A549 (cell line): ENCODE measurements at regions not wholly inside any gene's neighbourhood (a gene's known extent, or its start where the extent isn't known, plus 50 kb on each side); places are given as distances from the start of the nearest gene placed in this dataset.

Experiments
- ATAC-seq, 2 experiments: fragments of 200-7000 bp in 1 of 2; fragments of >200 bp in 1 of 2; cut with Nextera tagmentation in 1 of 2; cut with Tn5 transposase in 1 of 2; 3 replicates each; pipeline versions ENCODE4 v1.8.0 to v1.9.1; 2018 to 2020; ENCODE audit warnings: mild to moderate bottlenecking in 1 of 2, moderate library complexity in 1 of 2
- CTCF ChIA-PET: fragments of 300-600 bp; sonication (Branson Sonifier 250); formaldehyde crosslinking; extraction: SDS; loops from one replicate; lab custom pipeline; 2021; ENCODE audit warnings: antibody characterized with exemption, inconsistent platforms; lab: Yijun Ruan, JAX
- POLR2A ChIA-PET: fragments of 350-600 bp; formaldehyde crosslinking; extraction: SDS; loops from one replicate; lab custom pipeline; 2021; ENCODE audit warnings: antibody characterized with exemption, inconsistent platforms; lab: Yijun Ruan, JAX
- DNase-seq, 2 experiments: peaks; one replicate each; pipeline versions ENCODE4 v3.0.0 to v3.0.0-alpha.2; 2011 to 2016; ENCODE audit warnings: low read depth in 1 of 2, low spot score in 1 of 2
- FAIRE-seq: peaks from 2 replicates; lab custom pipeline; 2011; peaks lifted over from hg19 to GRCh38; lab: Jason Lieb, UNC
- H3K27ac ChIP-seq, 2 experiments: fragments of >200 bp; sonication (Bioruptor Twin); formaldehyde crosslinking; 3 replicates each; pipeline ENCODE4 v1.5.1; 2016 to 2017
- H3K4me1 ChIP-seq: fragments of >200 bp; sonication (Bioruptor Twin); formaldehyde crosslinking; 3 replicates; pipeline ENCODE4 v1.6.1; 2016
- H3K4me2 ChIP-seq: fragments of >200 bp; sonication (Bioruptor Twin); formaldehyde crosslinking; 3 replicates; pipeline ENCODE4 v1.6.1; 2016
- H3K4me3 ChIP-seq: fragments of >200 bp; sonication (Bioruptor Twin); formaldehyde crosslinking; 3 replicates; pipeline ENCODE4 v1.5.1; 2016
- H3K9me3 ChIP-seq: fragments of >200 bp; sonication (Bioruptor Twin); formaldehyde crosslinking; 3 replicates; pipeline ENCODE4 v1.6.1; 2016
- ATOH8 ChIP-seq: fragments of 250-450 bp; sonication (Bioruptor Pico); IDR thresholded peaks from 2 replicates; pipeline ENCODE4 v1.5.0; 2020; ENCODE audit warnings: low read depth, mild to moderate bottlenecking, moderate library complexity
- BHLHE40 ChIP-seq: IDR thresholded peaks from 2 replicates; pipeline ENCODE4 v1.6.1; 2012; ENCODE audit warnings: low read depth, low read length, inconsistent platforms
- CTCF ChIP-seq: fragments of >200 bp; sonication (Bioruptor Twin); formaldehyde crosslinking; IDR thresholded peaks from 3 replicates; pipeline ENCODE4 v1.5.1; 2016
- EHMT2 ChIP-seq: fragments of 200-600 bp; sonication (generic); IDR thresholded peaks from 2 replicates; pipeline ENCODE4 v1.6.1; 2016; ENCODE audit warnings: antibody characterized with exemption, low read depth, mild to moderate bottlenecking, moderate library complexity
- FOSB ChIP-seq: fragments of 250-450 bp; sonication (Bioruptor Pico); IDR thresholded peaks from 2 replicates; pipeline ENCODE4 v1.5.0; 2020; ENCODE audit warnings: mild to moderate bottlenecking, moderate library complexity
- FOXS1 ChIP-seq: fragments of 250-450 bp; sonication (Bioruptor Pico); IDR thresholded peaks from 2 replicates; pipeline ENCODE4 v1.5.0; 2020; ENCODE audit warnings: mild to moderate bottlenecking, moderate library complexity
- GATA3 ChIP-seq: IDR thresholded peaks from 2 replicates; pipeline ENCODE4 v1.6.1; 2012; ENCODE audit warnings: borderline replicate concordance
- HEYL ChIP-seq: fragments of 250-450 bp; sonication (Bioruptor Pico); IDR thresholded peaks from 2 replicates; pipeline ENCODE4 v1.8.0; 2021; ENCODE audit warnings: mild to moderate bottlenecking, moderate library complexity
- HOXB5 ChIP-seq: fragments of 250-450 bp; sonication (Bioruptor Pico); IDR thresholded peaks from 2 replicates; pipeline ENCODE4 v1.5.0; 2020; ENCODE audit warnings: mild to moderate bottlenecking, moderate library complexity
- JUN ChIP-seq, 2 experiments: fragments of >200 bp; sonication (Bioruptor Twin); formaldehyde crosslinking; IDR thresholded peaks; 2 replicates in 1 of 2; 3 replicates in 1 of 2; pipeline ENCODE4 v1.6.1; 2016 to 2017
- MAFK ChIP-seq: fragments of 450-650 bp; IDR thresholded peaks from 2 replicates; pipeline ENCODE4 v1.6.1; 2014; ENCODE audit not compliant: partially characterized antibody
- MAX ChIP-seq: IDR thresholded peaks from 2 replicates; pipeline ENCODE4 v1.6.1; 2012
- MYC ChIP-seq: IDR thresholded peaks from 2 replicates; pipeline ENCODE4 v1.6.1; 2012; ENCODE audit warnings: mild to moderate bottlenecking, inconsistent platforms, low read length, improper control_type of control experiment, borderline replicate concordance
- NPAS2 ChIP-seq: fragments of 250-450 bp; sonication (Bioruptor Pico); IDR thresholded peaks from 2 replicates; pipeline ENCODE4 v1.8.0; 2022; ENCODE audit warnings: mild to moderate bottlenecking, moderate library complexity, borderline replicate concordance
- PHF8 ChIP-seq: fragments of 200-600 bp; sonication (generic); IDR thresholded peaks from 2 replicates; pipeline ENCODE4 v1.6.1; 2016; ENCODE audit warnings: low read depth, mild to moderate bottlenecking, antibody characterized with exemption, moderate library complexity, borderline replicate concordance
- POLR2AphosphoS2 ChIP-seq: conservative IDR thresholded peaks from 2 replicates; pipeline ENCODE4 v1.6.1; 2012; ENCODE audit warnings: low read length, improper control_type of control experiment, inconsistent platforms
- RAD21 ChIP-seq, 2 experiments: fragments of >200 bp in 1 of 2; sonication (Bioruptor Twin) in 1 of 2; formaldehyde crosslinking in 1 of 2; IDR thresholded peaks in 1 of 2; conservative IDR thresholded peaks in 1 of 2; 2 replicates in 1 of 2; 3 replicates in 1 of 2; pipeline ENCODE4 v1.6.1; 2012 to 2018; ENCODE audit warnings: inconsistent platforms in 1 of 2
- RCOR1 ChIP-seq: fragments of 150-350 bp; IDR thresholded peaks from 2 replicates; pipeline ENCODE4 v1.6.1; 2014; ENCODE audit warnings: antibody characterized with exemption, low read length, low read depth
- RFX5 ChIP-seq: fragments of 450-650 bp; IDR thresholded peaks from 2 replicates; pipeline ENCODE4 v1.7.1; 2014; ENCODE audit warnings: antibody characterized with exemption, mild to moderate bottlenecking, moderate library complexity
- RNF2 ChIP-seq: fragments of 200-600 bp; sonication (generic); IDR thresholded peaks from 2 replicates; pipeline ENCODE4 v1.6.1; 2016; ENCODE audit warnings: low read depth, mild to moderate bottlenecking, antibody characterized with exemption, moderate library complexity, borderline replicate concordance
- SREBF2 ChIP-seq: fragments of 450-650 bp; IDR thresholded peaks from 2 replicates; pipeline ENCODE4 v1.6.1; 2014; ENCODE audit warnings: mild to moderate bottlenecking, moderate library complexity
- TP53 ChIP-seq: fragments of 250-450 bp; sonication (Bioruptor Pico); IDR thresholded peaks from 2 replicates; pipeline ENCODE4 v1.5.0; 2021; ENCODE audit warnings: mild to moderate bottlenecking, moderate library complexity
- WGBS: methylation state at CpG from one replicate; pipeline ENCODE4 v1.1.6; 2017; ENCODE audit errors: missing lambda C conversion rate; 5-methylcytosine and 5-hydroxymethylcytosine counted together
- TF ChIP-seq, protein P1 (sequence below): fragments of 200-600 bp; sonication (generic); IDR thresholded peaks from 2 replicates; pipeline ENCODE4 v1.6.1; 2016; ENCODE audit warnings: antibody characterized with exemption, mild to moderate bottlenecking, moderate library complexity
- TF ChIP-seq, protein P2 (sequence below): IDR thresholded peaks from 2 replicates; pipeline ENCODE4 v1.6.1; 2012

DNA sequence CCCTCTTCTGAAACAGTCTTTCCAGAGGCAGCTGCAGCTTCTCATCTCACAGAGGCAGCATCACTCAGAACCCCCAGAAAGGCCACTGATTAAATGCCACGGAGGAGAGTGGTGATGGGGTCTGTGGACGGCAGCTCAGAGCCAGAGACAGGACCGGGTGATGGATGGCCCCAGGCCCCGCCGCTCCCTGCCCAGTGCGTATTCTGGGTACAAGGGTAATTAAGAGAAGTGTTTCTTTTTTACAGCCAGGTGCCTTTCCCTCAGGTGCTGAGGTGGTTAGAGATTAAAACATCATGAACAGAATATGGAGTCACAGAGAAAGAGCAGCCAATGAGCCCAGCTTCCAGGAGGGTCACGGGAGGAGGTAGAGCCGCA, 434.5 kb downstream of the PREX1 start:
- Histone ChIP-seq H3K9me3 (no peaks in the 10 kb centered on the region), H3K4me2 (no peak overlapping the region), H3K4me1 (peaks cover 1% of the 10 kb centered on the region), H3K4me3 (no peak overlapping the region), H3K27ac (no peak overlapping the region)
- DNase-seq = no peak
- ChIA-PET CTCF (interaction anchor here (0.9 to 1.5 kb wide), 3 partner anchors 9 to 10 kb away, joined by 3 to 4 read pairs (median 3); no protein-coding TSS in a partner anchor), POLR2A (no interaction called here)
- FAIRE-seq = no peak
- no peak for ATAC-seq
- 72% methylated on average over 8 of the region's 8 CpGs for WGBS
- TF ChIP-seq, protein P1, sequence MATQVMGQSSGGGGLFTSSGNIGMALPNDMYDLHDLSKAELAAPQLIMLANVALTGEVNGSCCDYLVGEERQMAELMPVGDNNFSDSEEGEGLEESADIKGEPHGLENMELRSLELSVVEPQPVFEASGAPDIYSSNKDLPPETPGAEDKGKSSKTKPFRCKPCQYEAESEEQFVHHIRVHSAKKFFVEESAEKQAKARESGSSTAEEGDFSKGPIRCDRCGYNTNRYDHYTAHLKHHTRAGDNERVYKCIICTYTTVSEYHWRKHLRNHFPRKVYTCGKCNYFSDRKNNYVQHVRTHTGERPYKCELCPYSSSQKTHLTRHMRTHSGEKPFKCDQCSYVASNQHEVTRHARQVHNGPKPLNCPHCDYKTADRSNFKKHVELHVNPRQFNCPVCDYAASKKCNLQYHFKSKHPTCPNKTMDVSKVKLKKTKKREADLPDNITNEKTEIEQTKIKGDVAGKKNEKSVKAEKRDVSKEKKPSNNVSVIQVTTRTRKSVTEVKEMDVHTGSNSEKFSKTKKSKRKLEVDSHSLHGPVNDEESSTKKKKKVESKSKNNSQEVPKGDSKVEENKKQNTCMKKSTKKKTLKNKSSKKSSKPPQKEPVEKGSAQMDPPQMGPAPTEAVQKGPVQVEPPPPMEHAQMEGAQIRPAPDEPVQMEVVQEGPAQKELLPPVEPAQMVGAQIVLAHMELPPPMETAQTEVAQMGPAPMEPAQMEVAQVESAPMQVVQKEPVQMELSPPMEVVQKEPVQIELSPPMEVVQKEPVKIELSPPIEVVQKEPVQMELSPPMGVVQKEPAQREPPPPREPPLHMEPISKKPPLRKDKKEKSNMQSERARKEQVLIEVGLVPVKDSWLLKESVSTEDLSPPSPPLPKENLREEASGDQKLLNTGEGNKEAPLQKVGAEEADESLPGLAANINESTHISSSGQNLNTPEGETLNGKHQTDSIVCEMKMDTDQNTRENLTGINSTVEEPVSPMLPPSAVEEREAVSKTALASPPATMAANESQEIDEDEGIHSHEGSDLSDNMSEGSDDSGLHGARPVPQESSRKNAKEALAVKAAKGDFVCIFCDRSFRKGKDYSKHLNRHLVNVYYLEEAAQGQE = no peak
- TF ChIP-seq SREBF2 (no peak), POLR2AphosphoS2 (no peak), RCOR1 (no peak)

- Histone ChIP-seq H3K27ac (no peak overlapping the region), H3K4me1 (no peaks in the 10 kb centered on the region), H3K4me3 (no peak overlapping the region), H3K4me2 (no peak overlapping the region), H3K9me3 (no peaks in the 10 kb centered on the region)
- ChIA-PET CTCF (interaction anchor here (0.9 to 1.5 kb wide), 3 partner anchors 9 to 10 kb away, joined by 3 to 4 read pairs (median 3); no protein-coding TSS in a partner anchor), POLR2A (no interaction called here)
- DNase-seq (no peak), FAIRE-seq (no peak), ATAC-seq (no peak)
- no peak for TF ChIP-seq FOSB (CRISPR knock-in tag)
- no peak for TF ChIP-seq CTCF
- TF ChIP-seq RNF2 = no peak
- no peak for TF ChIP-seq MYC
- WGBS = 62% methylated on average over 11 of the region's 13 CpGs
These were observed 435.1 kb downstream of the PREX1 start for GRCh38 chr20:48392407-48393310.

DNA sequence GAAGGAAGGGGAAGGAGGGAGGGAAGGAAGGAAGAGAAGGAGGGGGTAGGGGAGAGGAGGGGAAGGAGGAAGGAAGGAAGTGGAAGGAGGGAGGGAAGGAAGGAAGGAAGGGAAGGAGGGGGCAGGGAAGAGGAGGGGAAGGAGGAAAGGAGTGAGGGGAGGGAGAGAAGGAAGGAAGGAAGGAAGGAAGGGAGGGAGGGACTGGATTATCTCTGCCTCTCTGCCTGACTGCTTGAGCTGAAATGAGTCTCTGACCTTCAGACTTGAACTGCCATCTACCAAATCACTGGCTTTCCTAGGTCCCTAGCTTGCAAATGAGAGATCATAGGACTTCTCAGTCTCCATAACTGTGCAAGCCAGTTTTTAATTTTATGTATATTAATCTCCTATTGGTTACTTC, 436.8 kb downstream of the PREX1 start:
- H3K27ac ChIP-seq = no peak overlapping the region
- TF ChIP-seq JUN (IDR thresholded peaks at IDR 0.05) (no peak), ATOH8 (CRISPR knock-in tag) (no peak), GATA3 (no peak), BHLHE40 (no peak), SREBF2 (no peak), FOXS1 (CRISPR knock-in tag) (no peak), MAX (no peak), FOSB (CRISPR knock-in tag) (no peak), EHMT2 (no peak), HEYL (CRISPR knock-in tag) (no peak), RAD21 (conservative IDR thresholded peaks at IDR 0.05 in 1 of 2, IDR thresholded peaks at IDR 0.05 in 1 of 2) (no peak), HOXB5 (no peak), TP53 (CRISPR knock-in tag) (no peak), MAFK (no peak), NPAS2 (CRISPR knock-in tag) (no peak), PHF8 (no peak), RFX5 (no peak)
- TF ChIP-seq, protein P2, sequence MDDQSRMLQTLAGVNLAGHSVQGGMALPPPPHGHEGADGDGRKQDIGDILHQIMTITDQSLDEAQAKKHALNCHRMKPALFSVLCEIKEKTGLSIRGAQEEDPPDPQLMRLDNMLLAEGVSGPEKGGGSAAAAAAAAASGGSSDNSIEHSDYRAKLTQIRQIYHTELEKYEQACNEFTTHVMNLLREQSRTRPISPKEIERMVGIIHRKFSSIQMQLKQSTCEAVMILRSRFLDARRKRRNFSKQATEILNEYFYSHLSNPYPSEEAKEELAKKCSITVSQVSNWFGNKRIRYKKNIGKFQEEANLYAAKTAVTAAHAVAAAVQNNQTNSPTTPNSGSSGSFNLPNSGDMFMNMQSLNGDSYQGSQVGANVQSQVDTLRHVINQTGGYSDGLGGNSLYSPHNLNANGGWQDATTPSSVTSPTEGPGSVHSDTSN = no peak
- TF ChIP-seq, all 56 proteins: peak for 0
- CTCF ChIA-PET = no interaction called here
- Histone ChIP-seq H3K4me2 (no peak overlapping the region), H3K4me3 (no peak overlapping the region), H3K4me1 (no peaks in the 10 kb centered on the region), H3K9me3 (no peaks in the 10 kb centered on the region)
- no peak for FAIRE-seq
- ATAC-seq = no peak
- POLR2A ChIA-PET = no interaction called here
- DNase-seq = no peak
